Liver (tissue), 8 donors: ENCODE measurements at regions not wholly inside any gene's neighbourhood (a gene's known extent, or its start where the extent isn't known, plus 50 kb on each side); places are given as distances from the start of the nearest gene placed in this dataset.

Experiments
- DNase-seq: peaks from one replicate; pipeline ENCODE4 v3.0.0-alpha.2; 2017; ENCODE audit warnings: low spot score
- H3K27ac ChIP-seq, 2 donors: one replicate each; pipeline ENCODE4 v1.7.0; 2013; ENCODE audit warnings: inconsistent platforms in 2 of 2, low read length in 2 of 2, control low read depth in 1 of 2, low read depth in 1 of 2, mild to moderate bottlenecking in 1 of 2
- H3K27me3 ChIP-seq, 4 donors: one replicate each; pipeline versions ENCODE4 v1.6.1 to v1.7.0; 2013; ENCODE audit warnings: low read length in 3 of 4, inconsistent platforms in 1 of 4, mild to moderate bottlenecking in 1 of 4, moderate library complexity in 1 of 4; ENCODE audit not compliant: control insufficient read depth in 4 of 4, insufficient read depth in 4 of 4
- H3K36me3 ChIP-seq, 4 donors: one replicate each; pipeline versions ENCODE4 v1.6.1 to v1.7.0; 2013; ENCODE audit warnings: low read length in 3 of 4, mild to moderate bottlenecking in 3 of 4, low read depth in 1 of 4, moderate library complexity in 1 of 4; ENCODE audit not compliant: control insufficient read depth in 4 of 4, insufficient read depth in 3 of 4
- H3K4me1 ChIP-seq, 4 donors: one replicate each; pipeline versions ENCODE4 v1.6.1 to v1.7.0; 2013; ENCODE audit warnings: low read length in 3 of 4, mild to moderate bottlenecking in 3 of 4, moderate library complexity in 1 of 4; ENCODE audit not compliant: control insufficient read depth in 4 of 4, insufficient read depth in 4 of 4
- H3K4me3 ChIP-seq, 3 donors: one replicate each; pipeline versions ENCODE4 v1.6.1 to v1.7.0; 2013; ENCODE audit warnings: low read length in 3 of 3, control low read depth in 1 of 3, low read depth in 1 of 3, mild to moderate bottlenecking in 1 of 3
- H3K9ac ChIP-seq, 2 donors: one replicate each; pipeline ENCODE4 v1.7.0; 2013; ENCODE audit warnings: low read length in 2 of 2, mild to moderate bottlenecking in 2 of 2, moderate library complexity in 2 of 2, control low read depth in 1 of 2, low read depth in 1 of 2
- H3K9me3 ChIP-seq, 4 donors: one replicate each; pipeline versions ENCODE4 v1.6.1 to v1.7.0; 2013; ENCODE audit warnings: low read length in 3 of 4; ENCODE audit not compliant: control insufficient read depth in 4 of 4
- ATF3 ChIP-seq: IDR thresholded peaks from 2 replicates; pipeline ENCODE4 v1.6.1; 2016; ENCODE audit warnings: antibody characterized with exemption
- CTCF ChIP-seq: fragments of 150-350 bp; IDR thresholded peaks from 2 replicates; pipeline ENCODE4 v1.5.1; 2017; ENCODE audit warnings: improper control_type of control experiment, low read depth, low read length; ENCODE audit not compliant: missing input control
- EGR1 ChIP-seq, 2 donors: IDR thresholded peaks; 2 replicates each; pipeline ENCODE4 v1.6.1; 2016 to 2018; ENCODE audit warnings: antibody characterized with exemption in 2 of 2, low read depth in 2 of 2
- FOXA1 ChIP-seq: IDR thresholded peaks from 2 replicates; pipeline ENCODE4 v1.6.1; 2016; ENCODE audit warnings: antibody characterized with exemption
- FOXA2 ChIP-seq: IDR thresholded peaks from 2 replicates; pipeline ENCODE4 v1.6.1; 2016; ENCODE audit warnings: antibody characterized with exemption
- GABPA ChIP-seq, 2 donors: IDR thresholded peaks in 1 of 2; conservative IDR thresholded peaks in 1 of 2; 2 replicates each; pipeline ENCODE4 v1.6.1; 2016; ENCODE audit warnings: antibody characterized with exemption in 2 of 2, mild to moderate bottlenecking in 1 of 2, moderate library complexity in 1 of 2
- HNF4A ChIP-seq, 2 donors: conservative IDR thresholded peaks; 2 replicates each; pipeline ENCODE4 v1.6.1; 2016; ENCODE audit warnings: antibody characterized with exemption in 2 of 2, mild to moderate bottlenecking in 2 of 2
- HNF4G ChIP-seq: IDR thresholded peaks from 2 replicates; pipeline ENCODE4 v1.6.1; 2016; ENCODE audit warnings: antibody characterized with exemption
- JUND ChIP-seq, 2 donors: IDR thresholded peaks; 2 replicates each; pipeline ENCODE4 v1.6.1; 2016; ENCODE audit warnings: antibody characterized with exemption in 2 of 2
- NR2F2 ChIP-seq: IDR thresholded peaks from 2 replicates; pipeline ENCODE4 v1.6.1; 2016; ENCODE audit warnings: antibody characterized with exemption
- RAD21 ChIP-seq, 2 donors: IDR thresholded peaks; 2 replicates each; pipeline ENCODE4 v1.6.1; 2016; ENCODE audit warnings: antibody characterized with exemption in 2 of 2, mild to moderate bottlenecking in 2 of 2
- RXRA ChIP-seq, 2 donors: IDR thresholded peaks; 2 replicates each; pipeline ENCODE4 v1.6.1; 2017 to 2018; ENCODE audit warnings: antibody characterized with exemption in 2 of 2, mild to moderate bottlenecking in 1 of 2
- SP1 ChIP-seq: IDR thresholded peaks from 2 replicates; pipeline ENCODE4 v1.6.1; 2018; ENCODE audit warnings: antibody characterized with exemption, mild to moderate bottlenecking
- TAF1 ChIP-seq: conservative IDR thresholded peaks from 2 replicates; pipeline ENCODE4 v1.6.1; 2016; ENCODE audit warnings: antibody characterized with exemption, mild to moderate bottlenecking
- YY1 ChIP-seq: IDR thresholded peaks from 2 replicates; pipeline ENCODE4 v1.6.1; 2016; ENCODE audit warnings: antibody characterized with exemption, mild to moderate bottlenecking
- ZBTB33 ChIP-seq: IDR thresholded peaks from 2 replicates; pipeline ENCODE4 v1.6.1; 2016; ENCODE audit warnings: antibody characterized with exemption
- WGBS: extraction: QIAGEN DNeasy Blood & Tissue Kit; methylation state at CpG from one replicate; pipeline ENCODE4 v1.1.7; 2013; 5-methylcytosine and 5-hydroxymethylcytosine counted together
- TF ChIP-seq, protein P1 (sequence below): IDR thresholded peaks from 2 replicates; pipeline ENCODE4 v1.6.1; 2016; ENCODE audit warnings: antibody characterized with exemption
- TF ChIP-seq, protein P2 (sequence below): IDR thresholded peaks from 2 replicates; pipeline ENCODE4 v1.6.1; 2016; ENCODE audit warnings: antibody characterized with exemption, mild to moderate bottlenecking
- donor health status: healthy.
- donor health status: healthy.
- donor health status: healthy.
- donor health status: healthy.
- donor health status: healthy.

DNA sequence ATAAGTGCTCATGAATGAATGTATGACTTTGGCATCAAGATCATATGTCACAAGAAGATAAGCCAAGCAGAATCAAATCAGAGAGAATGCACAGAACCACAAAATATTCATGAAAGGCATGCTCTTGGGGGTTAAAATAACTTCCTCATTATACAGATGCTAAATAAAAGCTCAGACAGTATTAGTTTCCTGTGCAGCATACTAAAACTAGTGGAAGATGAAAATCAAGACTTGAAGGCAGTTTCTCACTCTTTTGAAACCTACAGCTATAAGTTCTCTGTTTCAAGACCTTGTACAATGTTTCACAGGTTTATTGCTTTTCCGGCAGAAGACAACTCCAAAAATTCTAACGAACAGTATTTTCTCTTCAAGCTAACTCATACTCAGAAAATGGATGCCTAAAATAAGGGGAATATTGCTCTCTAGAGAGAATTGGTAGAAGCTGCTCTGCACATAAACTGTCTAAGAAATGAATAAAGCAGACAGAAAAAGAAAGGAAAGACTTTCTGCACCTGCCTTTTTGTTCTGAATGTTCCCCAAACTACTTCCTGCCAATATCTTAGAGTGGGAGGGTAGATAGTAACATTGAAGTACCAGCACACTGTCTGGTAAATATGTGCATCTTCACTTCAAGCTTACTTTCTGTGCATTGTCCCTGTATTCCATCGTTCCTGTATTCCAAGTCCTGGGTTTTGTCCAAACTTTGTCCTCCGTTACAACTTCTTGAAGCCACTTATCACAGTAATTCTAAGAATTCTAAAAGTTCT, 639.4 kb upstream of the FAT3 start:
- Histone ChIP-seq H3K4me1 (no peaks in the 10 kb centered on the region), H3K36me3 (no peaks in the 10 kb centered on the region), H3K4me3 (no peak overlapping the region), H3K27ac (no peak overlapping the region), H3K9ac (no peak overlapping the region), H3K27me3 (no peaks in the 10 kb centered on the region), H3K9me3 (no peaks in the 10 kb centered on the region)
- WGBS: 78% methylated on average over 4 of the region's 4 CpGs
- DNase-seq: no peak
- TF ChIP-seq JUND (IDR thresholded peaks at IDR 0.05): no peak
- no peak for TF ChIP-seq FOXA2
- no peak for TF ChIP-seq SP1
- TF ChIP-seq CTCF: no peak
- TF ChIP-seq HNF4A (conservative IDR thresholded peaks at IDR 0.05): no peak
- no peak for TF ChIP-seq ZBTB33
- TF ChIP-seq RAD21 (IDR thresholded peaks at IDR 0.05): no peak
- TF ChIP-seq EGR1 (IDR thresholded peaks at IDR 0.05; ENCODE audit: low read depth in 2 of 2): no peak

DNA sequence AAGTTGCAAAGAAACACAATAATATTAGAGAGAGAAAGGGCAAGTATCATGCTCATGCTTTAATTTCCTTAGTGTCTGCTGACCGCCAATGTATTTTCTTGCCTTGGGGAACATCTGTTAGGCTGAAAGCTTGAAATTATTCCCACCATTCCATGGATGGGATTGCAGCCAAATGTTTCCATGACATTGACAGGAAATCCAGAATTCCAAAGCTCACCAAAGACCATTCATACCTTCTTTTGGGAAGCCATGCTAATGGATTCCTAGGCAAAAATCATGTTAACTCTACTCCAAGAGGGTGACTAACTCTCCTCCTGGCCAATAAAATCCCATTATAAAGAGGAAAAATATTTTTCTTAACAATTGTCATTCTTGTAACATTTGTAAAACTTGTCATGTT, 661.4 kb upstream of the FAT3 start:
- no peak for DNase-seq
- Histone ChIP-seq H3K36me3 (no peaks in the 10 kb centered on the region), H3K4me1 (no peaks in the 10 kb centered on the region), H3K9me3 (no peaks in the 10 kb centered on the region), H3K27me3 (no peaks in the 10 kb centered on the region), H3K4me3 (no peak overlapping the region), H3K27ac (no peak overlapping the region), H3K9ac (no peak overlapping the region)
- 94% methylated on average over 1 of the region's 1 CpG for WGBS
- TF ChIP-seq FOXA2 (no peak), ZBTB33 (no peak), GABPA (IDR thresholded peaks at IDR 0.05 in 1 of 2, conservative IDR thresholded peaks at IDR 0.05 in 1 of 2) (no peak), EGR1 (IDR thresholded peaks at IDR 0.05; ENCODE audit: low read depth in 2 of 2) (no peak), RAD21 (IDR thresholded peaks at IDR 0.05) (no peak), SP1 (no peak), JUND (IDR thresholded peaks at IDR 0.05) (no peak), ATF3 (no peak), NR2F2 (no peak), CTCF (no peak), HNF4G (no peak), TAF1 (no peak), FOXA1 (no peak), RXRA (IDR thresholded peaks at IDR 0.05) (no peak), HNF4A (conservative IDR thresholded peaks at IDR 0.05) (no peak), YY1 (no peak)
- TF ChIP-seq, protein P1, sequence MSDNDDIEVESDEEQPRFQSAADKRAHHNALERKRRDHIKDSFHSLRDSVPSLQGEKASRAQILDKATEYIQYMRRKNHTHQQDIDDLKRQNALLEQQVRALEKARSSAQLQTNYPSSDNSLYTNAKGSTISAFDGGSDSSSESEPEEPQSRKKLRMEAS: no peak
- TF ChIP-seq, protein P2, sequence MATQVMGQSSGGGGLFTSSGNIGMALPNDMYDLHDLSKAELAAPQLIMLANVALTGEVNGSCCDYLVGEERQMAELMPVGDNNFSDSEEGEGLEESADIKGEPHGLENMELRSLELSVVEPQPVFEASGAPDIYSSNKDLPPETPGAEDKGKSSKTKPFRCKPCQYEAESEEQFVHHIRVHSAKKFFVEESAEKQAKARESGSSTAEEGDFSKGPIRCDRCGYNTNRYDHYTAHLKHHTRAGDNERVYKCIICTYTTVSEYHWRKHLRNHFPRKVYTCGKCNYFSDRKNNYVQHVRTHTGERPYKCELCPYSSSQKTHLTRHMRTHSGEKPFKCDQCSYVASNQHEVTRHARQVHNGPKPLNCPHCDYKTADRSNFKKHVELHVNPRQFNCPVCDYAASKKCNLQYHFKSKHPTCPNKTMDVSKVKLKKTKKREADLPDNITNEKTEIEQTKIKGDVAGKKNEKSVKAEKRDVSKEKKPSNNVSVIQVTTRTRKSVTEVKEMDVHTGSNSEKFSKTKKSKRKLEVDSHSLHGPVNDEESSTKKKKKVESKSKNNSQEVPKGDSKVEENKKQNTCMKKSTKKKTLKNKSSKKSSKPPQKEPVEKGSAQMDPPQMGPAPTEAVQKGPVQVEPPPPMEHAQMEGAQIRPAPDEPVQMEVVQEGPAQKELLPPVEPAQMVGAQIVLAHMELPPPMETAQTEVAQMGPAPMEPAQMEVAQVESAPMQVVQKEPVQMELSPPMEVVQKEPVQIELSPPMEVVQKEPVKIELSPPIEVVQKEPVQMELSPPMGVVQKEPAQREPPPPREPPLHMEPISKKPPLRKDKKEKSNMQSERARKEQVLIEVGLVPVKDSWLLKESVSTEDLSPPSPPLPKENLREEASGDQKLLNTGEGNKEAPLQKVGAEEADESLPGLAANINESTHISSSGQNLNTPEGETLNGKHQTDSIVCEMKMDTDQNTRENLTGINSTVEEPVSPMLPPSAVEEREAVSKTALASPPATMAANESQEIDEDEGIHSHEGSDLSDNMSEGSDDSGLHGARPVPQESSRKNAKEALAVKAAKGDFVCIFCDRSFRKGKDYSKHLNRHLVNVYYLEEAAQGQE: no peak
